ENCODE measurements at regions not wholly inside any gene's neighbourhood (a gene's known extent, or its start where the extent isn't known, plus 50 kb on each side); places are given as distances from the start of the nearest gene placed in this dataset.

DNA sequence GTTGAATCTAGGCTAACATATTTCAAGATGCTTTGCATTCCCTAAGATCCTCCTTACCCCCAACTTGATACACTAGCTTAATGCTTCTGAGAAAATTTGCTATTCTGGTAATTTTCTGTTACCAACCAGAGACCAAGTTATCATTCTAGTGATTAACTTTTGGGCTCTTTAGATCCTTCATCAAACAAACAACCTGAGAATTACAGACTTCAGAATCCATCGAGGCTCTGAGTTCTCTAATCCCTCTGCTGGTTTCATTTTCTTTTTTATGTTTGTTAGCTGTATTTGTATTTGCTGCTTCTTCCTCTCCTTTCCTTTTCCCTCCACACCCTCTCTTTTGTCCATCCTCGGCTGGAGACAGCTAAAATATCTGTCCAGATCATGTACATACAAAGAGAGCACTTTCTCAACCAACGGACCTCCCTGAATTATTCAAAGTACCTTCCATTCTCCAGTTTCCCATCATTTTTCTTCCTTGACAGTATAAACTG, 98.7 kb upstream of the RIPOR2 start:
- TF ChIP-seq, protein P1, sequence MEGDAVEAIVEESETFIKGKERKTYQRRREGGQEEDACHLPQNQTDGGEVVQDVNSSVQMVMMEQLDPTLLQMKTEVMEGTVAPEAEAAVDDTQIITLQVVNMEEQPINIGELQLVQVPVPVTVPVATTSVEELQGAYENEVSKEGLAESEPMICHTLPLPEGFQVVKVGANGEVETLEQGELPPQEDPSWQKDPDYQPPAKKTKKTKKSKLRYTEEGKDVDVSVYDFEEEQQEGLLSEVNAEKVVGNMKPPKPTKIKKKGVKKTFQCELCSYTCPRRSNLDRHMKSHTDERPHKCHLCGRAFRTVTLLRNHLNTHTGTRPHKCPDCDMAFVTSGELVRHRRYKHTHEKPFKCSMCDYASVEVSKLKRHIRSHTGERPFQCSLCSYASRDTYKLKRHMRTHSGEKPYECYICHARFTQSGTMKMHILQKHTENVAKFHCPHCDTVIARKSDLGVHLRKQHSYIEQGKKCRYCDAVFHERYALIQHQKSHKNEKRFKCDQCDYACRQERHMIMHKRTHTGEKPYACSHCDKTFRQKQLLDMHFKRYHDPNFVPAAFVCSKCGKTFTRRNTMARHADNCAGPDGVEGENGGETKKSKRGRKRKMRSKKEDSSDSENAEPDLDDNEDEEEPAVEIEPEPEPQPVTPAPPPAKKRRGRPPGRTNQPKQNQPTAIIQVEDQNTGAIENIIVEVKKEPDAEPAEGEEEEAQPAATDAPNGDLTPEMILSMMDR (conservative IDR thresholded peaks at IDR 0.05 in 1 of 2, IDR thresholded peaks at IDR 0.05 in 1 of 2; ENCODE audit: low read depth in 1 of 2, low read length in 2 of 2) = no peak
- no peak for TF ChIP-seq EZH2 (IDR thresholded peaks at IDR 0.05; ENCODE audit: low read length, missing control alignments)

Measured in fibroblast of lung (primary cell).